GM12891 (cell line): ENCODE measurements at regions not wholly inside any gene's neighbourhood (a gene's known extent, or its start where the extent isn't known, plus 50 kb on each side); places are given as distances from the start of the nearest gene placed in this dataset.

Experiments used
- DNase-seq: peaks from one replicate; pipeline ENCODE4 v3.0.0; 2011; ENCODE audit warnings: low spot score; ENCODE audit not compliant: insufficient read length
- FAIRE-seq: peaks from 2 replicates; lab custom pipeline; 2011; peaks lifted over from hg19 to GRCh38; lab: Jason Lieb, UNC
- PAX5 ChIP-seq: IDR thresholded peaks from 2 replicates; pipeline ENCODE4 v1.6.1; 2011; ENCODE audit warnings: low read length, moderate library complexity, mild to moderate bottlenecking; ENCODE audit not compliant: insufficient read depth, severe bottlenecking
- POLR2A ChIP-seq: IDR thresholded peaks from 2 replicates; pipeline ENCODE4 v1.6.1; 2011; ENCODE audit warnings: low read depth, low read length, control low read depth
- POLR2AphosphoS5 ChIP-seq: IDR thresholded peaks from 2 replicates; pipeline ENCODE4 v1.6.1; 2011; ENCODE audit warnings: low read depth, low read length, control low read depth
- POU2F2 ChIP-seq: IDR thresholded peaks from 2 replicates; pipeline ENCODE4 v1.6.1; 2011; ENCODE audit warnings: low read depth, mild to moderate bottlenecking, control low read depth, low read length, moderate library complexity
- SPI1 ChIP-seq: IDR thresholded peaks from 2 replicates; pipeline ENCODE4 v1.6.1; 2011; ENCODE audit warnings: low read depth, low read length, control low read depth
- TAF1 ChIP-seq: IDR thresholded peaks from 2 replicates; pipeline ENCODE4 v1.6.1; 2011; ENCODE audit warnings: low read depth, low read length, control low read depth

GRCh38 chr5:107313921-107314320 lies 356.8 kb downstream of the EFNA5 start:
- DNase-seq (no peak), FAIRE-seq (no peak)
- TF ChIP-seq TAF1: no peak

GRCh38 chr5:107313098-107313497 lies 357.6 kb downstream of the EFNA5 start:
- FAIRE-seq (no peak), DNase-seq (no peak)
- no peak for TF ChIP-seq PAX5
- no peak for TF ChIP-seq POLR2A
- no peak for TF ChIP-seq SPI1
- no peak for TF ChIP-seq POLR2AphosphoS5
- no peak for TF ChIP-seq TAF1
- no peak for TF ChIP-seq POU2F2

GRCh38 chr5:107310181-107310580 lies 360.6 kb downstream of the EFNA5 start:
- TF ChIP-seq POLR2AphosphoS5 (no peak), TAF1 (no peak), POLR2A (no peak), POU2F2 (no peak), SPI1 (no peak), PAX5 (no peak)
- DNase-seq (no peak), FAIRE-seq (no peak)

GRCh38 chr5:107306594-107306993 lies 364.1 kb downstream of the EFNA5 start:
- TF ChIP-seq PAX5: no peak
- TF ChIP-seq SPI1: no peak
- TF ChIP-seq TAF1: no peak
- TF ChIP-seq POU2F2: no peak
- no peak for TF ChIP-seq POLR2A
- TF ChIP-seq POLR2AphosphoS5: no peak
- FAIRE-seq: no peak
- DNase-seq: no peak

- TF ChIP-seq SPI1 (no peak), POLR2AphosphoS5 (no peak), POU2F2 (no peak), POLR2A (no peak), TAF1 (no peak)
- no peak for DNase-seq
- FAIRE-seq: no peak
Observed at GRCh38 chr5:107306002-107306401, 364.7 kb downstream of the EFNA5 start.

GRCh38 chr5:107304684-107305083 lies 366.1 kb downstream of the EFNA5 start:
- no peak for FAIRE-seq
- DNase-seq: no peak
- TF ChIP-seq POLR2AphosphoS5: no peak
- no peak for TF ChIP-seq POLR2A
- TF ChIP-seq SPI1: no peak
- TF ChIP-seq TAF1: no peak
- no peak for TF ChIP-seq PAX5
- TF ChIP-seq POU2F2: no peak

GRCh38 chr5:107303171-107303968 lies 367.4 kb downstream of the EFNA5 start:
- FAIRE-seq (no peak), DNase-seq (no peak)
- no peak for TF ChIP-seq POU2F2
- no peak for TF ChIP-seq SPI1
- TF ChIP-seq PAX5: no peak
- no peak for TF ChIP-seq POLR2A
- no peak for TF ChIP-seq POLR2AphosphoS5
- TF ChIP-seq TAF1: no peak

- no peak for TF ChIP-seq TAF1
- no peak for TF ChIP-seq POLR2A
- no peak for TF ChIP-seq PAX5
- no peak for TF ChIP-seq SPI1
- TF ChIP-seq POU2F2: no peak
- TF ChIP-seq POLR2AphosphoS5: no peak
- no peak for DNase-seq
- no peak for FAIRE-seq
Observed at GRCh38 chr5:107302441-107302840, 368.3 kb downstream of the EFNA5 start.

GRCh38 chr5:107301999-107302398 lies 368.7 kb downstream of the EFNA5 start:
- FAIRE-seq (no peak), DNase-seq (no peak)
- TF ChIP-seq TAF1: no peak
- no peak for TF ChIP-seq PAX5
- no peak for TF ChIP-seq POLR2A
- no peak for TF ChIP-seq POLR2AphosphoS5
- TF ChIP-seq SPI1: no peak

GRCh38 chr5:107300721-107301327 lies 369.9 kb downstream of the EFNA5 start:
- FAIRE-seq (no peak), DNase-seq (no peak)
- TF ChIP-seq POLR2AphosphoS5: no peak
- no peak for TF ChIP-seq PAX5
- no peak for TF ChIP-seq POU2F2
- TF ChIP-seq TAF1: no peak
- TF ChIP-seq SPI1: no peak
- no peak for TF ChIP-seq POLR2A

- DNase-seq (no peak), FAIRE-seq (no peak)
- no peak for TF ChIP-seq POU2F2
- no peak for TF ChIP-seq PAX5
- TF ChIP-seq TAF1: no peak
- TF ChIP-seq SPI1: no peak
- no peak for TF ChIP-seq POLR2A
- no peak for TF ChIP-seq POLR2AphosphoS5
Observed at GRCh38 chr5:107296572-107296971, 374.2 kb downstream of the EFNA5 start.
